HuH-7.5 (cell line): ENCODE measurements at regions not wholly inside any gene's neighbourhood (a gene's known extent, or its start where the extent isn't known, plus 50 kb on each side); places are given as distances from the start of the nearest gene placed in this dataset.

ENCODE experiments used
- DNase-seq: peaks from one replicate; pipeline ENCODE4 v3.0.0; 2011; ENCODE audit warnings: low spot score

- DNase-seq, result no peak
Observed at GRCh38 chr15:37870711-37871110, 63.7 kb upstream of the TMCO5A start.

- DNase-seq, result no peak
Observed at GRCh38 chr15:37872661-37873060, 61.8 kb upstream of the TMCO5A start.

- no peak for DNase-seq
Observed at GRCh38 chr15:37873336-37873735, 61.1 kb upstream of the TMCO5A start.

- no peak for DNase-seq
Observed at GRCh38 chr15:37876900-37877299, 57.5 kb upstream of the TMCO5A start.

- DNase-seq, result no peak
Observed at GRCh38 chr15:37877851-37878741, 56.3 kb upstream of the TMCO5A start.

- DNase-seq, result no peak
Observed at GRCh38 chr15:37880009-37880834, 54.2 kb upstream of the TMCO5A start.

GRCh38 chr15:37880835-37881153, 53.6 kb upstream of the TMCO5A start:
- no peak for DNase-seq

- DNase-seq, result no peak
Observed at GRCh38 chr15:37881237-37882013, 53.0 kb upstream of the TMCO5A start.

GRCh38 chr15:37882640-37883039, 51.8 kb upstream of the TMCO5A start:
- DNase-seq, result no peak
